NOMO-1 treated with DMSO at 0.1 percent for 48 hours (cell line): ENCODE measurements at regions not wholly inside any gene's neighbourhood (a gene's known extent, or its start where the extent isn't known, plus 50 kb on each side); places are given as distances from the start of the nearest gene placed in this dataset.

Source experiments
- DNase-seq: peaks from one replicate; lab custom pipeline; 2025; ENCODE audit not compliant: unreplicated experiment; lab: John Stamatoyannopoulos, UW

GRCh38 chr18:68532328-68532885, 182.5 kb downstream of the TMX3 start:
- DNase-seq = no peak

DNA sequence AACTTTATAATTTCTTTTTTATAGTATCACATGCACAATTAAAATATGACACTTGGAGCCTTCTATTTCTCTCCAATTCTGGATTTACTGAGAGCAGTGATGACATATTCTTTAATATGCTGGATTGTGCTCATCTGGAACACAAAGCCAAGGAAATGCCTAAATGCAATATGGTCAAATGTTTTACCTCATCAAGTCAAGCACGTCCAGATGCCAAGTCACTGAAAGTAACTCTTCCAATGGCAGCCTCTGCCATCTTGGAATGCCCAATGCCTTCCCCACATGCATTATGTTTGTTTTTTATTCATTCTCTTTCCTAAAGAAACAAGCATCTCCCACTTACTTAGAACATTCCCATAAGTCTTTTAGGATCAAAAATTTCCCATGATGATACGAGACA, 189.8 kb downstream of the TMX3 start:
- no peak for DNase-seq

DNA sequence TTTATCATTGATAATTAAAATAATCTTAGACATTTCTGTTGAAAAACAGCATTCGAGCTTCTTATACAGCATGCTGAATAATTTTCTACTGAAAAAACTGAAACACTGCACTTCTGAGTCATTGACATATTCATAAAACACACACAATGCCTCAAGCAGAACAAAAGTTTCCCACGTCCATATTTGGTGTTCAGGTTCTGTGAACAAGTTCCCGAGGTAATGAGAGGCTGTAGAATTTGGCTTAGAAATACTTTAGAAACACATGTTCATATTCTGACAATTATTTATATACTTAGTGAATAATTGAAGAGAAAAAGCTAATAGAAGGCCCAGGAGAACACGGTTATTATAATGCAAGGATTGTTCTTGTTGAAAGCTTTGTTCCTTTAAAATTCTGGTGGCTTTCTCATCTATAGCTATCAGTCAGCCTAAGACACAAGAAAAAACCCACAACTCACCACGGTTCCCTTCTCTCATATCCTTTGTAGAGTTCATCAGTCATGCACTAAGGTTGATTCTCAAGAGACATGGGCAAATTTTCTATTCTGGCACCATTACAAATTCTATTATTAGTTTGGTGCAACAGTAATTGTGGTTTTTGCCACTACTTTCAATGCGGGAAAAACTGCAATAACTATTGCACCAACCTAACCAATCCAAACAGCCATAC, 194.4 kb downstream of the TMX3 start:
- DNase-seq = no peak

DNA sequence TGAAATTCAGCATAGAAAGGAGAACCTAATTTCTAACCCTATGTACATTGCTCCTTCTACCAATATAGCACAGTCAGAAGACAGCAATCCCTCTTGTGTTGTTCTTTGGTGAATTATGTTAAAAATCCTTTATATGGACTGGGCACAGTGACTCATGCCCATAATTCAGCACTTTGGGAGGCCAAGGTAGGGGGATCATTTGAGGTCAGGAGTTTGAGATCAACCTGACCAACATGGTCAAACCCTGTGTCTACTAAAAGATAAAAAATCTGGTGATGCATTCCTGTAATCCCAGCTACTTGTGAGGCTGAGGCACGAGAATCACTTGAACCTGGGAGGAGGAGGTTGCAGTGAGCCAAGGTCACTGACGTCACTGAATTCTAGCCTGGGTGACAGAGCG, 195.6 kb downstream of the TMX3 start:
- no peak for DNase-seq

GRCh38 chr18:68509902-68510301, 205.0 kb downstream of the TMX3 start:
- DNase-seq = no peak

DNA sequence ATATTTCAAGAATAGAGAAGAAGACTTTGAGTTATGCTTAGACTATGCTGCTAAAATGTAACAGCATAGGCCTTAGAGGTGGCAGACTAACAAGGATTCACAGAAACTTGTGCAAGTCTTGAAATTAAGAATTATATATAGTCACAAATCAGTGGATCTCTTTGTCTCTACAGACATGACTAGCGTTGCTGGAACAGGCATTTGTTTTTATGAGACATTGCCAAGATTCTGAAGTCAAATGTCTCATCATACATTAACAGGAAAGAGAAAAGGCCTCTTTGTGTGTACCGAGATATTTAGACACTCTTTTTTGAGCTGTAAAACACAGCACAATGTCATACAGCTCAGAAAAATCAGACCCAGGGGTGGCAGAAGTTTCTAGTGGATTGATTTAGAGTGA, 207.1 kb downstream of the TMX3 start:
- DNase-seq = no peak

DNA sequence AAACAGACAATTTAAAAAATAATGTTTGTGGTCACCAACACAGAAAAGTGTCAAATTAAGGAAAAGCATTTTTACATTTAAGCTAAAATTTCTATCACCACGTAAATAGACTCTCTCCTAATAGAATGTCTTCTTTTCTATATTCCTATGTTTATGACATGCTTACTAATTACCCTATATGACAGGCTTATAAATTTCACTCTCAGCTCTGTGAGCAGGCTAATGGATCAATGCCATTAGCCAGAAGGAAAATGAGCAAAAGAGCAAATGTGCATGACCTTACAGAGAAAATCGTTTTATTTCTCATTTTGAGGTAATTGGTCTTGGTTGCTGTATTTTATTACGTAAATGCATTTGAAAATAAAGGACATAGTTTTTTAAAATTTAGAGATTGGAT, 209.7 kb downstream of the TMX3 start:
- no peak for DNase-seq

- no peak for DNase-seq
Observed at GRCh38 chr18:68504441-68505177, 210.3 kb downstream of the TMX3 start.

- no peak for DNase-seq
Observed at GRCh38 chr18:68500556-68500955, 214.4 kb downstream of the TMX3 start.

DNA sequence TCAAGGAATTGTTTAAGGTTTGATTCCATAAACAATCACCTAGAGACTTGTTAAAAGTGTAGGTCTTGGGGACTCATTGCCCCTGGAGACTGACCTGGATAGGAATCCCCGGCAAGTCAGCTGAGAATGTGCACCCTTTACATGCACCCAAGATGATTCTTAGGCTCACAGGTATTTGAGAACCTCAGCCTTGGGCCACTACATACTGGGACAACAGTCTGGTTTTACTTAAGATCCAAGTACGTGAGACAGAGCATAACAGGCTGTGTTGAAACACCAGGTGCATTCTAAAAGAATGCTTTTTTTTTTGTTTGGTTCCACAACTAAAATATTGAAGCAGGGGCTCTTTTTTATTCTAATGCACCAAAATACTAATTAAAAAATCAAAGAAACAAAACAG, 215.8 kb downstream of the TMX3 start:
- DNase-seq = no peak

- no peak for DNase-seq
Observed at GRCh38 chr18:68498636-68499035, 216.3 kb downstream of the TMX3 start.

GRCh38 chr18:68498185-68498584, 216.7 kb downstream of the TMX3 start:
- DNase-seq = no peak

GRCh38 chr18:68494802-68495581, 219.9 kb downstream of the TMX3 start:
- no peak for DNase-seq

GRCh38 chr18:68489013-68489792, 225.7 kb downstream of the TMX3 start:
- DNase-seq = no peak

- DNase-seq = no peak
Observed at GRCh38 chr18:68484241-68484640, 230.7 kb downstream of the TMX3 start.

GRCh38 chr18:68482815-68483214, 232.1 kb downstream of the TMX3 start:
- DNase-seq = no peak

DNA sequence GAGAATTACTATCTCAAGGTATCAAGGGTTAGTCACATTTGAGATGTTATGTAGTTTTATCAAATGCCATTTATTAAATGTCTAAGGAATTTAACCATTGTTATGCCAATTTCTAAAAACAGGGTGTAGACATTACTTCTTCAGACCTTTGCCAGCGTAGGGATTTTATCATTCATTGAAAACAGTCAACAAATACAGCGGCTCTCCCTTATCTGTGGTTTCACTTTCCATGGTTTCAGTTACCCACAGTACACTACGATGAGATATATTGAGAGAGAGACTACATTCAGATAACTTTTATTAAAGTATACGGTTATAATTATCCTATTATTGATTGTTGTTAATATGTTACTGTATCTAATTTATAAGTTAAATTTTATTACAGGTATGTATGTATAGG, 234.7 kb downstream of the TMX3 start:
- no peak for DNase-seq

- no peak for DNase-seq
Observed at GRCh38 chr18:68478246-68478645, 236.7 kb downstream of the TMX3 start.

DNA sequence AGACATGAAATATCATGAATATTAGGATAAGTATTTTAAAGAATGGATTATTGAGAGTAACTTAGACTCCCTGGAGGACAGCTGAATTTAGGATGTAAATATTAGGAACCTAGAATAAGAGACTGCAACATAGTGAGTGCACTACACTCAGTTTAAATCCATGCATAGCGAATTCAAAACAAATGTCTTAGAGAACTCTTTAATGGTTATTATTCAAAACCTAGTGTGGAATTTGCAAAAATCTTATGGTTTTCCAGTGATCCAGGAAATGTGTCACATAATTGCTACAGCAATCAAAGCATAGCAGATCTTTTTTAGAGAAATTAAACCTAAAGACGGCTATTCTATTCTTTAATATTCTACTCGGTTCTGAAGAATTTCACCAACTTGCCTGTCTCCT, 239.0 kb downstream of the TMX3 start:
- DNase-seq = no peak

DNA sequence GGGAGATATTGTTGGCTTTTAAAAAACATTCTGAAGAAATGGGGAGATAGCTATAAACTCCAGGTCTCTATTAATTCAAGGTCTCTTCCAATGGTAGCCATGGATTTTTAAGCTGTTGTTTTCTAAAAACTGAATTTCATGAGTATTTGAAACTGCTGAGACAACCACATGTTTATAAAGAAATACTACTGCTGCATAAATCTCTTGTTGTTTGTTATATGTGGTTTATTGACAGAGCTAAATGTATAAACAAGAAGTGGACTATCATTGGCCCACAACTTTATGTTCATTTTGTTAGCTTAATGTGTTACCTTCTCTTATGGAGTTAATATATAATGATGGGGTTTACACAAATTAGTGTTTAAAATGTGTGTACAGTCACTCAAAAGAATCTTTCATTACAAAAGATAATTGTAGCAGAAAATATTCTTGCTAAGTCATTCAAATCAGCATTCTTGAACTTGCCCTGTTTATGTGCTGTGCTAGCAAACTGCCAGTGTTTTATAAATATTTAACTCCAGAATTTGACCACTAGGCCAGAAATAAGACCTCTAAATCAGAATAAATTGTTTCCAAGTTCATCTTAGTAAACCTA, 242.1 kb downstream of the TMX3 start:
- no peak for DNase-seq
